Activated CD4-positive, alpha-beta T cell treated with anti-CD3 and anti-CD28 coated beads, Interleukin-2, amount 50 U/mL, for 24 hours (primary cell): ENCODE measurements at regions not wholly inside any gene's neighbourhood (a gene's known extent, or its start where the extent isn't known, plus 50 kb on each side); places are given as distances from the start of the nearest gene placed in this dataset.

Experiments
- DNase-seq, 2 donors: peaks; one replicate each; pipeline ENCODE4 v3.0.0-alpha.2; 2020; ENCODE audit warnings: low read depth in 1 of 2, low spot score in 1 of 2

DNA sequence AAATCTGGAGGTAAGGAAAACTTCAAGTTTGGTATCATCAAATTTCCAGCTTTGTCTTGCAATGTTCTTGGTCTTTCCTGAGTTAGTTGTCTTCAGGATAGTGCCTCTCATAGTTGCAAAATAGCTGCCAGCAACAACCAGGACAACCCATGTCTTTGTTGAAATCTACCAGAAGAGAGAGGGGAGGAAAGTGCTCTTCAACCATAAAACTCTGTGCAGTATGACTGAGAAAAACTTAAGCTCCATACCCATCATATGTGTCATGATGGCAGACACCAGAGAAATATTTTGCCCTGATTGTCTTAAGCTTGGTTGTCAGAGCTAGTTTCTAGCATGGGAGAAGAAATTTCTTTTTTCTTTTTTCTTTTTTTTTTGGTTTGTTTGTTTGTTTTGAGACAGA lies 103.3 kb downstream of the SPRY2 start:
- DNase-seq = no peak

GRCh38 chr13:80235967-80236302 lies 105.0 kb downstream of the SPRY2 start:
- DNase-seq = no peak

GRCh38 chr13:80235166-80235966 lies 105.6 kb downstream of the SPRY2 start:
- no peak for DNase-seq

GRCh38 chr13:80227645-80228044 lies 113.3 kb downstream of the SPRY2 start:
- DNase-seq = no peak

DNA sequence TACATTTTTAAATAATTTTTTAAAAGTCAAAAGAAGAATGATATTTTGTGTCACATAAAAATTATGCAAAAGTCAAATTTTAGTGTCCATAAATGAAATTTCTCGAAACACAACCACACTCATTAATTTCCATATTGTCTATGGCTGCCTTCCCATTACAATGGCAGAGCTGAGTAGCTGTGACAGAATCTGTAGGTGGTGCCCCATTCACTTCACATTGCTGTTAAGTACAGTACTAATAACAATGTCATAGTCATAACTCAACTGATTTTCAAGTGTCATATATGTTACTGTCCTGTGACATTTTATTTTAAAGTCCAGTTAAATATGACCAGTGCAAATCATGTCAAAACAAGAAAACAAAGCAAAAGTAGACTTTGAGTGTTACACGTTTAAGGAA lies 114.3 kb downstream of the SPRY2 start:
- DNase-seq = no peak

GRCh38 chr13:80224468-80224867 lies 116.5 kb downstream of the SPRY2 start:
- DNase-seq = no peak

GRCh38 chr13:80217614-80218456 lies 123.1 kb downstream of the SPRY2 start:
- no peak for DNase-seq

- DNase-seq = no peak
Observed at GRCh38 chr13:80215368-80215767, 125.6 kb downstream of the SPRY2 start.

DNA sequence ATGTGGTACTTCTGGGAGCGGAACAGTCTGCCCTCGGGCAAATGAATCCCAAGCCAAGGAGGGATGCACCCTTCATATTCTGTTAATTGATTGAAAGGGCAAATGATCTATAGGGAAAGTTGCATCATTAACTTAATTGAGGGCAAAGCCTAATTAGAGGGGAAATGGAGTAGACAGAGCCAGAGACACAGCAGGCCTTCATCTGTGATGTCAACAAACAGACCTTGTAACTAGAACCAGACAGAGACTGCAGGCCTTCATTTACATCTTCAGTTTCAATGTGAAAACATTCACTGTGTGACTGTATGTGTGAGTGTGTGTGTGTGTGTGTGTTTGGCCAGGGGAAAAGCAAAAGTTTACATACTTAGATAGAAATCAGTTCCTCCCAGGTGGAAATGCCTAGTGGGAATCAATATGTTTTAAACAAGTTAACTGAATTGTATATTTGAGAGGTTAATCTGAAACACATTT lies 126.4 kb downstream of the SPRY2 start:
- no peak for DNase-seq

DNA sequence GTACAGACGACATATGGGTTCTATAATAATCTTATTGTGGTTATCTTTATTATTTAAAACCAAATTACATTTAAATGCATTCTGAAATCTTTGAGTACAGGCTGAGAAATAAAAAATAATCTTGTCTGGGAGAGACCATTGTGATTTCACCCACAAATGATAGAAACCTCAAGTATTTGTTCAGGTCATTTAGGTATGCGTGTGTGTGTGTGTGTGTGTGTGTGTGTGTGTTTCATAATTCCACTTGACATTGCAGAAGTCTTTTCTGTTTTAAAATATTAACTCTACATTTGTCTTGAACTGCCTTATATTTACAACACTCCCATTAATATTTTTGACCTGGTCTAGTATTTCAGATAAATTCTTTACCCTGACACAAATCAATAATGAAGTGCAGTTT lies 126.9 kb downstream of the SPRY2 start:
- no peak for DNase-seq

GRCh38 chr13:80213201-80213600 lies 127.7 kb downstream of the SPRY2 start:
- no peak for DNase-seq

GRCh38 chr13:80211566-80211965 lies 129.4 kb downstream of the SPRY2 start:
- no peak for DNase-seq

GRCh38 chr13:80204642-80205041 lies 136.3 kb downstream of the SPRY2 start:
- DNase-seq = no peak

DNA sequence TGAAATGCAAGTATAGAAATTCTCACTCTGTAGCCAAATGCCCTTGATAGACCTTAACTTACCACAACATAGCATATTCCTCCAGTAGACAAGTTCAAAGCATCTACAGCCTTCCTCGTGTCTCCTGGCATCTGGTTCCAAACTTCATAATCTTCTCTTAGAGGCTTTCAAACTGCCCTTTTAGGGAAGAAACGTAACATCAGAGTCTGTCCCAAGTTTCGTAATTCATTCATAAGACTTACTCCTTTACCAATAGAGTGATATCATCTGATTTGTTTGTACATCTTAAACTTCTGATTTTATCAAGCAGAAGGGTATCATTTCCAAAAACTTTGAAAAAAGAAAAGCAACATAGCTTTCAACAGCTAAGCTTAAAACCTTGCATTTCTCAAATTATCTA lies 137.4 kb downstream of the SPRY2 start:
- no peak for DNase-seq

DNA sequence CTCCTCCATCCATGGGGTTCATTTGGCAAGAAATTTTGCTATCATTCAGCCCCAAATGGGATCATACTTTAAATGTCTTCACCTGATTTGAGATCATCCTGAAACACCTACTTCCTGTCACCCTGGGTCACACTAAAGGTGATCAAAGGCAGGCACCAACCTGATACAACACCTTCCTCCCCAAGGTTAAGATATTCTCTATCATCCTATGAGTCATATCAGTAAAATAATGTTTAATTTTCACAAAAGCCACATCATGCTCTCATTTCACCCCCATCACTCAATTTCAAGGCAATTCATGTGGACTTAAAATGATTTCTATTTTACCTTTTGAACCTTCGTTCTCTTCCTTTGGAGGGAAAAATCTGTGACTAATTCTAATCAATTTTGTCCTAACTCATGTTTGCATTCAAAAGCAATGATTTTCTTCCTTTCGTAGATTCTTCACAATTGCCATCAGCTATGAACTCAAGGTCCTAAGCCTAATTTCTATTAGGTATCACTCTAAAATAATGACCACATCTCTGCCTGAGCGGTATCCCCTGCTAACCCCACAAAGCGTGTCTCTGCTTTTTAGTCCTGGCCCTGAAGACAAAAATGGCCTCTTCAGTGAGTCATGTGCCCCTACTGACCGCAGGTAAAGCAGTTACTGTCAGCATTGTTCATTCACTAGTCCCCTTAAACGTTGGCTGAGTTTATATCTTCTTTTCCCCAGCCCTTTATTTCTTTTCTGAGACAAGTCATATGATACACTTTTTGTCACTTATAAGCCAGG lies 139.0 kb downstream of the SPRY2 start:
- DNase-seq = no peak

DNA sequence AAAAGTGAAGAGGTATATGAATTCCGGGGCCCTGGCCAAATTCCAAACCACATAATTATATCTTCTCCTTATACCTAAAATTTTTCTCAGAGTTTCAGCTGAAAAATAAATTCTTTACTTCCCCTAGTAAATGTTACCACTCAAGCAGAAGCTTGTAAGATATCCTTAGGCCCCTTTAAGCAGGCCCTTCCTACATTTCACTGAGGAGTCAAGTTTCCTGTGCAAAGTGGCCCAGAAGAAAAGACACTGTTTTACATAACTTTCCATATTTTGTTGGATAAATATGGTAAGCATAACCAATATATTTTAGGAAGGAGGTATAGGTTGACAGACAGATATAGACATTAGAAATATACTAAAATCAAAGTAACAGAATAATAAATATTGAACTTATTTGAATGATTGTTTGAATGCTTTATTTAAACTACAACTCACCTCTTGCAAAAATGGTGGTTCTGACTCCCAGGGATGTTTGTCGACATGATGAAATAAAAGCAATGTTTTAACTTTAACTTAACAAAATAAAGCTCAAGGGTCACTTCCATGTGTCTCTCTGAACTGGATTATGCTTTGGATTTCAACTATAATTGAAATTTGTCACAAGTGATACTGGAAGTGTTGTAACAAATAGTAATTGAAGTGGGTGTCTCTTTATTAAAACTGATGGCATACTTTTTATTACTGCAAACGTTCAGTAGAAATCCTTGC lies 141.2 kb downstream of the SPRY2 start:
- no peak for DNase-seq

GRCh38 chr13:80199067-80199466 lies 141.9 kb downstream of the SPRY2 start:
- DNase-seq = no peak

DNA sequence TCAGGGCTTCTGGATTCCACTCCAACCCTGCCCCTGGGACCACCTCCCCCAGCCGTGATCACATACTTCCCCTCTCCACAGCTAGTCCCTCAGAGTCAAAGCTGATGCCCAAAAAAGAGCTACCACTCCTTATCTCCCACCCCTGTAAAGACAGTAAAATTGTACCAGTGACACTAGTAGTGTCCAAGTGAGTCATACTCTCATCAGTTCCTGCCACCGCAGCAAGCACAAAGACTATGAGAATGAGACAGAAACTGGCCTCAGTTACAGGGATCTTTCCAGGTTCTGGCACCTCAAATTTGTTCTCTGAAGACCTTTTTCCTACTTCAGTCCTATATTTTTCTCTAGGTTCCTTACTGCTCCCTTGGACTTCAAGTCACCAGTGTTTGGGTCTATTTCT lies 144.2 kb downstream of the SPRY2 start:
- no peak for DNase-seq

GRCh38 chr13:80195649-80196048 lies 145.3 kb downstream of the SPRY2 start:
- no peak for DNase-seq

DNA sequence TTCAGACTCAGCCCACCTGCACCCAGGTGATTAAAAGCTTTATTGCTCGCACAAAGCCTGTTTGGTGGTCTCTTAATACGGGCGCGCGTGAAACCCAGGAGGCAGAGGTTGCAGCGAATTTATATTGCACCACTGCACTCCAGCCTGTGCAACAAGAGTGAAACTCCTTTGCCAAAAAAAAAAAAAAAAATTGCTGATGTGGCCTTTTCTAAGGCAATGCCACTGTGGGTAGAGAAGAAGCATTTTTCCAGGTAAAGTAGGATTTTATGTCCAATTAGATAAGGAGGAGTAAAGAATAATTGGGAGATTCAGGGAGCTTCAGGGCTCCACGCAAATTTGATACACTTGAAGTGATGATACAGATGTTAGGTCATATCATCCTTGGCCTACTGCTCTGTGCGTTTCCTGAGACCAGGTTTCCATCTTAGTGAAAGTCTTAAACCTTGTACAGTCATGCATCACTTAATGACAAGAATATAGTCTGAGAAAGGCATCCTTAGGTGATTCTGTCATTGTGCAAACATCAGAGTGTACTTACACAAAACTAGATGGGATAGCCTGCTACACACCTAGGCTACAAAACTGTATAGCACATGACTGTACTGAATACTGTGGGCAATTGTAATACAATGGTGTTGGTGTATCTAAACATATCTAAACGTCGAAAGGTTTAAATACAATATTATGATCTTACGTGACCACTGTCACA lies 150.9 kb downstream of the SPRY2 start:
- DNase-seq = no peak
